Sigmoid colon (tissue), 6 donors: ENCODE measurements at regions not wholly inside any gene's neighbourhood (a gene's known extent, or its start where the extent isn't known, plus 50 kb on each side); places are given as distances from the start of the nearest gene placed in this dataset.

Source experiments
- DNase-seq: peaks from one replicate; pipeline ENCODE4 v3.0.0-alpha.2; 2019
- H3K27ac ChIP-seq, 4 donors: fragments of 200-600 bp; sonication (generic); one replicate each; pipeline ENCODE4 v1.5.1; 2016 to 2019; ENCODE audit warnings: mild to moderate bottlenecking in 1 of 4
- H3K27me3 ChIP-seq, 3 donors: fragments of 200-600 bp; sonication (generic); one replicate each; pipeline ENCODE4 v1.5.1; 2019; ENCODE audit warnings: mild to moderate bottlenecking in 1 of 3
- H3K36me3 ChIP-seq, 4 donors: fragments of 200-600 bp; sonication (generic); one replicate each; pipeline ENCODE4 v1.5.1; 2016 to 2019
- H3K4me1 ChIP-seq, 4 donors: fragments of 200-600 bp; sonication (generic); one replicate each; pipeline ENCODE4 v1.5.1; 2017 to 2019
- H3K4me3 ChIP-seq, 4 donors: fragments of 200-600 bp; sonication (generic); one replicate each; pipeline ENCODE4 v1.5.1; 2017 to 2019; ENCODE audit warnings: mild to moderate bottlenecking in 2 of 4, moderate library complexity in 1 of 4
- H3K9me3 ChIP-seq, 4 donors: fragments of 200-600 bp in 3 of 4; sonication (generic) in 3 of 4; one replicate each; pipeline versions ENCODE4 v1.5.1 to v1.6.1; 2013 to 2019
- EP300 ChIP-seq, 4 donors: sonication (generic); formaldehyde crosslinking; IDR thresholded peaks; one replicate each; pipeline ENCODE4 v1.6.1; 2017; ENCODE audit warnings: antibody characterized with exemption in 4 of 4
- POLR2A ChIP-seq, 2 donors: fragments of 450-650 bp; IDR thresholded peaks; one replicate each; pipeline ENCODE4 v1.6.1; 2016; ENCODE audit warnings: antibody characterized with exemption in 2 of 2, mild to moderate bottlenecking in 2 of 2, moderate library complexity in 2 of 2
- POLR2AphosphoS5 ChIP-seq, 4 donors: sonication (generic); formaldehyde crosslinking; IDR thresholded peaks; one replicate each; pipeline ENCODE4 v1.6.1; 2017; ENCODE audit warnings: antibody characterized with exemption in 4 of 4
- WGBS, 2 donors: extraction: QIAGEN DNeasy Blood & Tissue Kit; methylation state at CpG; one replicate each; pipeline ENCODE4 v1.1.7; 2013; 5-methylcytosine and 5-hydroxymethylcytosine counted together
- intact Hi-C: fragments of 100-400 bp; cut with DNase I; formaldehyde crosslinking; loops from one replicate; pipeline ENCODE4 v1.15.1; 2023
- TF ChIP-seq, protein P1 (sequence below), 4 experiments: fragments of 450-650 bp in 3 of 4; fragments of 200-600 bp in 1 of 4; IDR thresholded peaks; one replicate each; pipeline ENCODE4 v1.5.1; 2016 to 2019; ENCODE audit warnings: antibody characterized with exemption in 4 of 4, mild to moderate bottlenecking in 3 of 4, moderate library complexity in 2 of 4
- donor health status: healthy with polysubstance abuse.
- donor health status: healthy.

DNA sequence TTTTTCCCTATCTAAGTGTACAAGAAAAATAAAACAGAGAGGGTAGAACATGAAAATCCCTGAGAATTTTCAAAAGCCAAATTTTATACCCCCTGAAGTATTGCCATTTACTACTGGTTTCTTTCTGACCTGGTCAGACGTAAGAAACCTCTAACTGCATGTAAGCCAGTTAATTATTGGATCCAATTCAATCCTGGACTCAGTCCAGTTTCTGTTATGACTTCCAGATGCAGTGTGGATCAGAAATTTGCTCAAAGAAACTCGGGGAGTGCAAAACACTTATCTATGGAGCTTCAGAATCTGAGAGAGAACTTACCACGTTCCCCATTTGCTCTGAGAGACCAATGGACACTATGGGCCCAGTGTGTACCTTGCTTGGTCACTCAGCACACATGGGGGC is 383.5 kb downstream of the KLHL4 start:
- Histone ChIP-seq H3K4me3 (no peak overlapping the region), H3K36me3 (no peaks in the 10 kb centered on the region), H3K27me3 (no peaks in the 10 kb centered on the region), H3K9me3 (no peaks in the 10 kb centered on the region), H3K4me1 (no peaks in the 10 kb centered on the region), H3K27ac (no peak overlapping the region)
- no peak for TF ChIP-seq EP300 (IDR thresholded peaks at IDR 0.05)
- TF ChIP-seq, protein P1, sequence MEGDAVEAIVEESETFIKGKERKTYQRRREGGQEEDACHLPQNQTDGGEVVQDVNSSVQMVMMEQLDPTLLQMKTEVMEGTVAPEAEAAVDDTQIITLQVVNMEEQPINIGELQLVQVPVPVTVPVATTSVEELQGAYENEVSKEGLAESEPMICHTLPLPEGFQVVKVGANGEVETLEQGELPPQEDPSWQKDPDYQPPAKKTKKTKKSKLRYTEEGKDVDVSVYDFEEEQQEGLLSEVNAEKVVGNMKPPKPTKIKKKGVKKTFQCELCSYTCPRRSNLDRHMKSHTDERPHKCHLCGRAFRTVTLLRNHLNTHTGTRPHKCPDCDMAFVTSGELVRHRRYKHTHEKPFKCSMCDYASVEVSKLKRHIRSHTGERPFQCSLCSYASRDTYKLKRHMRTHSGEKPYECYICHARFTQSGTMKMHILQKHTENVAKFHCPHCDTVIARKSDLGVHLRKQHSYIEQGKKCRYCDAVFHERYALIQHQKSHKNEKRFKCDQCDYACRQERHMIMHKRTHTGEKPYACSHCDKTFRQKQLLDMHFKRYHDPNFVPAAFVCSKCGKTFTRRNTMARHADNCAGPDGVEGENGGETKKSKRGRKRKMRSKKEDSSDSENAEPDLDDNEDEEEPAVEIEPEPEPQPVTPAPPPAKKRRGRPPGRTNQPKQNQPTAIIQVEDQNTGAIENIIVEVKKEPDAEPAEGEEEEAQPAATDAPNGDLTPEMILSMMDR (IDR thresholded peaks at IDR 0.05) = no peak
- no peak for TF ChIP-seq POLR2A (IDR thresholded peaks at IDR 0.05)
- no peak for TF ChIP-seq POLR2AphosphoS5 (IDR thresholded peaks at IDR 0.05)
- DNase-seq = no peak
- intact Hi-C loops = no loop called here
- 35 to 66% methylated on average over 3 of the region's 3 CpGs for WGBS, 2 donors

DNA sequence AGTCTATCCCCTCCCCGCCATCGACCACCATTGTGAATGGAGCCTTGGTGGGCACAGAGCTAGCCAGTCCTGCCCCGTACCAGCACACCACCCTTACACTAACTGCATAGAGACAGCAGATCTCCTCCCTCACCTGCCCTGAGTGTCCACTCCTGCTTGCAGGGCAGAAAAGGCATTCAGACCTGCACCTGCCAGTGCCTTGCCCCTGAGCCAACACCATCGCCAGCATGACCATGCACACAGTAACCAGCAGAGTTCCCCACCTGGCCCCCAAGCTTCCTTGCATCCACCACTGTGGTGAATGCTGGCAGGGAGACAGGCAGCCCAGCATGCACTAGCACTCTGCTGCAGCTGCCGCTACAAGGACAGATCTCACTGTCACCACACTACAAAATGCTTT is 397.1 kb downstream of the KLHL4 start:
- H3K27me3 ChIP-seq = no peaks in the 10 kb centered on the region
- TF ChIP-seq POLR2A (IDR thresholded peaks at IDR 0.05) (no peak), POLR2AphosphoS5 (IDR thresholded peaks at IDR 0.05) (no peak), EP300 (IDR thresholded peaks at IDR 0.05) (no peak)
- TF ChIP-seq, protein P1 (IDR thresholded peaks at IDR 0.05) = no peak
- 89 to 92% methylated on average over 5 of the region's 5 CpGs for WGBS, 2 donors
- intact Hi-C loops = no loop called here
- no peak overlapping the region for H3K27ac ChIP-seq
- no peak for DNase-seq
- H3K4me3 ChIP-seq = no peak overlapping the region
- no peaks in the 10 kb centered on the region for H3K36me3 ChIP-seq
- no peaks in the 10 kb centered on the region for H3K4me1 ChIP-seq
- no peaks in the 10 kb centered on the region for H3K9me3 ChIP-seq

DNA sequence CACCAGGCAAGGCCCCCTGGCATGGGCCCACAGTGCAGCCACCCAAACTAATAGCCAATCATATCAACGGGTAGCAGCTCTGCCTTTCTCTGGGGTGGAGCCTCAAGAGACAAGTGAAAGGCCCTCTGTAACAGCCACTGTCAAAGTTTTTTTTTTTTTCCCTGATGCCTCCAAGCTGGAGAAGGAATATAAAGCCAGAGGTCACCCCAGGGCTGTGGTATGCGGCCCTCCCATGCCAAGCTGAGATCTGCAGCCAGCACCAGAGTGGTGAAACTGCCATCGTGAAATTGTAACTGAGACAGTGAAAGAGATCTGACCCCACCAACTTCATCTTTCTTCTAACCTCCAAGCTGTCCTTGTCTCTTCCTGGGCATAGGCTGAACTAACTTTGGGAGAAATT is 407.0 kb downstream of the KLHL4 start:
- intact Hi-C loops = no loop called here

DNA sequence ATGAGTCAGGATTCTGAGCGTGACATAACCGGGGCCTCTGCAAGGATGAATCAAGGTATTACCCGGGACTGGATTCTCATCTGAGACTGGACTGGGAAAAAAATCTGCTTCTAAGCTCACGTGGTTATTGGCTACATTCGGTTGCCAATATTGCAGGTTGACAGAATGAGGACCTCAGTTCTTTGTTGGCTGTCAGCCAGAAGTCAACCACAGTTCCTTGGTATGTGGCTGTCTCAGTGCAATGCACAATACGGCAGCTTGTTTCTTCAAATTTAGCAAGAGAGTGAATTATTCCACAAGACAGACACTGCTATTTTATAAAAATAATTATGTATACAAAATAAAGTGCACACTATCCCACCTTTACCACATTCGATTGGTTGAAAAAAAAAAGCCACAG is 424.2 kb downstream of the KLHL4 start:
- H3K4me1 ChIP-seq = no peaks in the 10 kb centered on the region
- no peak overlapping the region for H3K4me3 ChIP-seq
- H3K36me3 ChIP-seq = no peaks in the 10 kb centered on the region
- WGBS, 2 donors = 48 to 53% methylated on average over 7 of the region's 7 CpGs
- intact Hi-C loops = no loop called here
- H3K9me3 ChIP-seq = no peaks in the 10 kb centered on the region
- no peak for DNase-seq
- H3K27me3 ChIP-seq = no peaks in the 10 kb centered on the region
- H3K27ac ChIP-seq = no peak overlapping the region
- TF ChIP-seq POLR2AphosphoS5 (IDR thresholded peaks at IDR 0.05) (no peak), POLR2A (IDR thresholded peaks at IDR 0.05) (no peak), EP300 (IDR thresholded peaks at IDR 0.05) (no peak)
- TF ChIP-seq, protein P1 (IDR thresholded peaks at IDR 0.05) = no peak

More for the DNA sequence above, 407.0 kb downstream of the KLHL4 start:
- Histone ChIP-seq H3K36me3 (no peaks in the 10 kb centered on the region), H3K4me3 (no peak overlapping the region), H3K27ac (no peak overlapping the region), H3K27me3 (no peaks in the 10 kb centered on the region), H3K9me3 (no peaks in the 10 kb centered on the region), H3K4me1 (no peaks in the 10 kb centered on the region)
- TF ChIP-seq, protein P1 (IDR thresholded peaks at IDR 0.05) = no peak
- no peak for TF ChIP-seq EP300 (IDR thresholded peaks at IDR 0.05)
- TF ChIP-seq POLR2AphosphoS5 (IDR thresholded peaks at IDR 0.05) = no peak
- no peak for TF ChIP-seq POLR2A (IDR thresholded peaks at IDR 0.05)
- DNase-seq = no peak
- WGBS, 2 donors = 73 to 84% methylated on average over 3 of the region's 3 CpGs

DNA sequence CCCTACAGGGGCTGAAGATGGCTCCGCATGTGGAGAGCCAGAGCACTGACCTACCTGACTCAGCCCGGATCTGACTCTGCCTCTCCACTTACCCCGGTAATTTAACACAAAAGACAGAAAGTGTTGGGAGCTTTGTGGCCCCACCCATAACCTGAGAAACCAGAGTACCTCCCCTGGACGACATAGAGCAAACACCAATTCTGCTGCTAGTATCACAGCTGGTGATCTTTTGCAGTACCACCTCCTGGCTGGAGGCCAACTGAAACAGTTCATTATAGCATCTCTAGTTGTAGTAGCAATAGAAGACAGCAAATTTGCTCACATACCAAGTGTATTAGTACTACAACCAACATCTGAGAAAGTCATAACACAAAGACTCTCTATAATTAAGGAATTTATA is 443.9 kb downstream of the KLHL4 start:
- intact Hi-C loops = no loop called here
- Histone ChIP-seq H3K4me3 (no peak overlapping the region), H3K9me3 (no peaks in the 10 kb centered on the region), H3K27me3 (no peaks in the 10 kb centered on the region), H3K4me1 (no peaks in the 10 kb centered on the region), H3K27ac (no peak overlapping the region), H3K36me3 (no peaks in the 10 kb centered on the region)
- 43 to 73% methylated on average over 4 of the region's 4 CpGs for WGBS, 2 donors
- no peak for TF ChIP-seq POLR2A (IDR thresholded peaks at IDR 0.05)
- TF ChIP-seq, protein P1 (IDR thresholded peaks at IDR 0.05) = no peak
- no peak for TF ChIP-seq POLR2AphosphoS5 (IDR thresholded peaks at IDR 0.05)
- no peak for TF ChIP-seq EP300 (IDR thresholded peaks at IDR 0.05)
- no peak for DNase-seq
